MM.1S (cell line): ENCODE measurements at regions not wholly inside any gene's neighbourhood (a gene's known extent, or its start where the extent isn't known, plus 50 kb on each side); places are given as distances from the start of the nearest gene placed in this dataset.

ENCODE experiments used
- DNase-seq: peaks from one replicate; pipeline ENCODE4 v3.0.0-alpha.2; 2015
- H2AFZ ChIP-seq: fragments of 300-600 bp; sonication (generic); 2 replicates; pipeline ENCODE4 v1.6.0; 2016; ENCODE audit warnings: antibody characterized with exemption, low read length
- H3F3A ChIP-seq: fragments of 300-600 bp; sonication (generic); 2 replicates; pipeline ENCODE4 v1.6.1; 2016; ENCODE audit warnings: mild to moderate bottlenecking, antibody characterized with exemption, low read length, moderate library complexity, mixed read lengths; ENCODE audit not compliant: insufficient read depth
- H3K27ac ChIP-seq: fragments of 300-600 bp; sonication (generic); 2 replicates; pipeline ENCODE4 v1.5.1; 2016; ENCODE audit warnings: mild to moderate bottlenecking, low read length
- H3K27me3 ChIP-seq: fragments of 300-600 bp; sonication (generic); replicated peaks from 2 replicates; pipeline ENCODE4 v1.6.0; 2016; ENCODE audit warnings: low read length; ENCODE audit not compliant: insufficient read depth
- H3K36me3 ChIP-seq: fragments of 300-600 bp; sonication (generic); replicated peaks from 2 replicates; pipeline ENCODE4 v1.6.1; 2016; ENCODE audit warnings: mild to moderate bottlenecking, low read length, mixed read lengths; ENCODE audit not compliant: insufficient read depth
- H3K4me1 ChIP-seq: fragments of 300-600 bp; sonication (generic); 2 replicates; pipeline ENCODE4 v1.6.1; 2016; ENCODE audit warnings: low read length, mixed read lengths
- H3K4me2 ChIP-seq: fragments of 300-600 bp; sonication (generic); 2 replicates; pipeline ENCODE4 v1.6.0; 2016; ENCODE audit warnings: low read depth, low read length
- H3K4me3 ChIP-seq: fragments of 300-600 bp; sonication (generic); 2 replicates; pipeline ENCODE4 v1.5.1; 2016; ENCODE audit warnings: low read length, mixed read lengths
- H3K79me2 ChIP-seq: fragments of 300-600 bp; sonication (generic); 2 replicates; pipeline ENCODE4 v1.6.1; 2016; ENCODE audit warnings: mixed run types, low read length, mixed read lengths
- H3K9ac ChIP-seq: fragments of 300-600 bp; sonication (generic); 2 replicates; pipeline ENCODE4 v1.6.1; 2016; ENCODE audit warnings: low read length, mixed read lengths
- H3K9me2 ChIP-seq: fragments of 300-600 bp; sonication (generic); replicated peaks from 2 replicates; pipeline ENCODE4 v1.6.1; 2016; ENCODE audit warnings: mild to moderate bottlenecking, low read length, mixed read lengths; ENCODE audit not compliant: insufficient read depth
- H3K9me3 ChIP-seq: fragments of 300-600 bp; sonication (generic); replicated peaks from 2 replicates; pipeline ENCODE4 v1.6.1; 2016; ENCODE audit warnings: mild to moderate bottlenecking, low read length, mixed read lengths; ENCODE audit not compliant: insufficient read depth
- H4K20me1 ChIP-seq: fragments of 300-600 bp; sonication (generic); 2 replicates; pipeline ENCODE4 v1.6.1; 2016; ENCODE audit warnings: mild to moderate bottlenecking, low read length, moderate library complexity, mixed read lengths; ENCODE audit not compliant: insufficient read depth
- CTCF ChIP-seq: fragments of 300-600 bp; sonication (generic); IDR thresholded peaks from 2 replicates; pipeline ENCODE4 v1.5.1; 2016; ENCODE audit warnings: antibody characterized with exemption, low read length, mixed read lengths
- EZH2 ChIP-seq: fragments of 300-600 bp; sonication (generic); optimal IDR thresholded peaks from 2 replicates; pipeline ENCODE3; 2017; ENCODE audit warnings: low read depth, mild to moderate bottlenecking, antibody characterized with exemption, low read length, mixed read lengths
- EZH2phosphoT487 ChIP-seq: fragments of 300-600 bp; sonication (generic); IDR thresholded peaks from 2 replicates; pipeline ENCODE4 v1.6.1; 2018; ENCODE audit warnings: antibody characterized with exemption, low read length

- Histone ChIP-seq H3K9me3 (no peaks in the 10 kb centered on the region), H3K4me1 (no peaks in the 10 kb centered on the region), H3K4me2 (peak overlapping the region; percentile 57), H3K27ac (no peak overlapping the region; the same call in 1 of the 2 replicates), H3K9ac (no peak overlapping the region), H3K36me3 (no peaks in the 10 kb centered on the region), H3K4me3 (0 out of 2 replicates have a peak overlapping the region, but pooled peaks have one; percentile 7), H3K9me2 (no peaks in the 10 kb centered on the region), H2AFZ (peak overlapping the region; percentile 57), H4K20me1 (no peaks in the 10 kb centered on the region), H3K27me3 (no peaks in the 10 kb centered on the region), H3F3A (no peaks in the 10 kb centered on the region), H3K79me2 (no peaks in the 10 kb centered on the region)
- TF ChIP-seq EZH2 (no peak), CTCF (peak; percentile 85)
- DNase-seq = peak; percentile 77
These were observed 80.9 kb downstream of the NABP1 start for GRCh38 chr2:191758518-191759507.

- Histone ChIP-seq H2AFZ (no peak overlapping the region), H3F3A (no peaks in the 10 kb centered on the region)
- TF ChIP-seq EZH2 = no peak
- no peak for TF ChIP-seq CTCF
- no peak for TF ChIP-seq EZH2phosphoT487
These were observed 81.7 kb downstream of the NABP1 start for GRCh38 chr2:191759680-191760079.

GRCh38 chr2:191760655-191761262 is 82.8 kb downstream of the NABP1 start:
- no peak overlapping the region for H2AFZ ChIP-seq
- no peaks in the 10 kb centered on the region for H3K9me3 ChIP-seq
- H3K4me3 ChIP-seq = no peak overlapping the region
- TF ChIP-seq EZH2 (no peak), CTCF (no peak), EZH2phosphoT487 (no peak)
- no peak overlapping the region for H3K9ac ChIP-seq
- DNase-seq = no peak
- no peaks in the 10 kb centered on the region for H3K27me3 ChIP-seq
- H3K4me1 ChIP-seq = no peaks in the 10 kb centered on the region
- H3F3A ChIP-seq = no peaks in the 10 kb centered on the region
- no peak overlapping the region for H3K4me2 ChIP-seq
- H3K27ac ChIP-seq = no peak overlapping the region
- H3K9me2 ChIP-seq = no peaks in the 10 kb centered on the region
- H4K20me1 ChIP-seq = no peaks in the 10 kb centered on the region
- H3K79me2 ChIP-seq = no peaks in the 10 kb centered on the region
- no peaks in the 10 kb centered on the region for H3K36me3 ChIP-seq

More at GRCh38 chr2:191759680-191760079, 81.7 kb downstream of the NABP1 start:
- no peaks in the 10 kb centered on the region for H3K36me3 ChIP-seq
- no peak overlapping the region for H3K9ac ChIP-seq
- no peaks in the 10 kb centered on the region for H3K9me2 ChIP-seq
- no peaks in the 10 kb centered on the region for H4K20me1 ChIP-seq
- DNase-seq = no peak
- no peak overlapping the region for H3K27ac ChIP-seq
- H3K4me2 ChIP-seq = no peak overlapping the region
- H3K27me3 ChIP-seq = no peaks in the 10 kb centered on the region
- H3K9me3 ChIP-seq = no peaks in the 10 kb centered on the region
- no peak overlapping the region for H3K4me3 ChIP-seq
- H3K79me2 ChIP-seq = no peaks in the 10 kb centered on the region
- H3K4me1 ChIP-seq = no peaks in the 10 kb centered on the region
